Cardiac septum (tissue), 1 donor: ENCODE measurements at regions not wholly inside any gene's neighbourhood (a gene's known extent, or its start where the extent isn't known, plus 50 kb on each side); places are given as distances from the start of the nearest gene placed in this dataset.
"Not testable (repeated sequence)": the region's sequence is repeated elsewhere in the genome, so short reads cannot be mapped to it uniquely, and the experiment has no call there.

Source experiments
- DNase-seq: peaks from one replicate; pipeline ENCODE4 v3.0.0-alpha.2; 2020; ENCODE audit warnings: low spot score
- intact Hi-C: fragments of 100-400 bp; cut with DNase I; formaldehyde crosslinking; loops from one replicate; pipeline ENCODE4 v1.14.0; 2022
- donor health status: DM: no; HTN: no; CAD: no.

GRCh38 chr1:177406323-177406722 is 235.6 kb downstream of the BRINP2 start:
- intact Hi-C loops, DNase-seq: not testable (repeated sequence)

- intact Hi-C loops = no loop called here
- DNase-seq = no peak
Observed at GRCh38 chr1:177392336-177392735, 221.6 kb downstream of the BRINP2 start.

GRCh38 chr1:177385760-177386698 is 215.3 kb downstream of the BRINP2 start:
- no peak for DNase-seq
- intact Hi-C loops = no loop called here

GRCh38 chr1:177384461-177384860 is 213.7 kb downstream of the BRINP2 start:
- no peak for DNase-seq

GRCh38 chr1:177383715-177384114 is 213.0 kb downstream of the BRINP2 start:
- intact Hi-C loops = no loop called here
- DNase-seq = no peak

More at GRCh38 chr1:177384461-177384860, 213.7 kb downstream of the BRINP2 start:
- intact Hi-C loops = no loop called here

- DNase-seq = no peak
- intact Hi-C loops = no loop called here
Observed at GRCh38 chr1:177377866-177378265, 207.1 kb downstream of the BRINP2 start.

- DNase-seq = no peak
- intact Hi-C loops = no loop called here
Observed at GRCh38 chr1:177368255-177368654, 197.5 kb downstream of the BRINP2 start.

- intact Hi-C loops = no loop called here
- no peak for DNase-seq
Observed at GRCh38 chr1:177366091-177366490, 195.3 kb downstream of the BRINP2 start.

- intact Hi-C loops = no loop called here
- DNase-seq = no peak
Observed at GRCh38 chr1:177360791-177361190, 190.0 kb downstream of the BRINP2 start.

- intact Hi-C loops = loop anchor here (10.0 kb wide), 1 partner anchor 462 kb away; no protein-coding TSS in a partner anchor
- no peak for DNase-seq
Observed at GRCh38 chr1:177356674-177357435, 186.1 kb downstream of the BRINP2 start.

- DNase-seq = no peak
- intact Hi-C loops = loop anchor here (2.0 to 10.0 kb wide), 2 partner anchors 99 to 461 kb away; no protein-coding TSS in a partner anchor
Observed at GRCh38 chr1:177355575-177355974, 184.8 kb downstream of the BRINP2 start.

- DNase-seq = no peak
- intact Hi-C loops = loop anchor here (2.0 to 10.0 kb wide), 2 partner anchors 97 to 459 kb away; no protein-coding TSS in a partner anchor
Observed at GRCh38 chr1:177354247-177354646, 183.5 kb downstream of the BRINP2 start.

- intact Hi-C loops = loop anchor here (10.0 kb wide), 1 partner anchor 457 kb away; no protein-coding TSS in a partner anchor
- no peak for DNase-seq
Observed at GRCh38 chr1:177351361-177352108, 180.8 kb downstream of the BRINP2 start.

GRCh38 chr1:177346790-177347359 is 176.1 kb downstream of the BRINP2 start:
- intact Hi-C loops = no loop called here
- no peak for DNase-seq

GRCh38 chr1:177343445-177343844 is 172.7 kb downstream of the BRINP2 start:
- no peak for DNase-seq
- intact Hi-C loops = no loop called here

GRCh38 chr1:177341773-177342172 is 171.0 kb downstream of the BRINP2 start:
- DNase-seq = no peak
- intact Hi-C loops = no loop called here

GRCh38 chr1:177340601-177341067 is 169.9 kb downstream of the BRINP2 start:
- intact Hi-C loops = no loop called here
- no peak for DNase-seq

GRCh38 chr1:177338376-177338775 is 167.6 kb downstream of the BRINP2 start:
- no peak for DNase-seq
- intact Hi-C loops = no loop called here

- intact Hi-C loops = no loop called here
- no peak for DNase-seq
Observed at GRCh38 chr1:177334903-177335302, 164.1 kb downstream of the BRINP2 start.
